HG03432 (cell line): ENCODE measurements at regions not wholly inside any gene's neighbourhood (a gene's known extent, or its start where the extent isn't known, plus 50 kb on each side); places are given as distances from the start of the nearest gene placed in this dataset.

Experiments
- ATAC-seq: cut with Tn5 transposase; IDR thresholded peaks from one replicate; pipeline ENCODE4 v1.9.1; 2021; ENCODE audit warnings: mild to moderate bottlenecking, moderate library complexity; ENCODE audit not compliant: unreplicated experiment

GRCh38 chr6:168737014-168737413 lies 296.0 kb downstream of the SMOC2 start:
- ATAC-seq = no peak

- no peak for ATAC-seq
Measured at GRCh38 chr6:168736039-168736438, 295.1 kb downstream of the SMOC2 start.

GRCh38 chr6:168735268-168735949 lies 294.4 kb downstream of the SMOC2 start:
- no peak for ATAC-seq

GRCh38 chr6:168734523-168734922 lies 293.5 kb downstream of the SMOC2 start:
- no peak for ATAC-seq

GRCh38 chr6:168732676-168733075 lies 291.7 kb downstream of the SMOC2 start:
- no peak for ATAC-seq

- ATAC-seq = no peak
Measured at GRCh38 chr6:168730931-168731716, 290.1 kb downstream of the SMOC2 start.

- ATAC-seq = no peak
Measured at GRCh38 chr6:168728056-168728455, 287.1 kb downstream of the SMOC2 start.

GRCh38 chr6:168726312-168726856 lies 285.4 kb downstream of the SMOC2 start:
- no peak for ATAC-seq

GRCh38 chr6:168725802-168726201 lies 284.8 kb downstream of the SMOC2 start:
- ATAC-seq = no peak

- no peak for ATAC-seq
Measured at GRCh38 chr6:168724669-168725570, 283.9 kb downstream of the SMOC2 start.

- ATAC-seq = no peak
Measured at GRCh38 chr6:168724033-168724432, 283.0 kb downstream of the SMOC2 start.

GRCh38 chr6:168722397-168722796 lies 281.4 kb downstream of the SMOC2 start:
- ATAC-seq = no peak

- no peak for ATAC-seq
Measured at GRCh38 chr6:168721571-168721970, 280.6 kb downstream of the SMOC2 start.

GRCh38 chr6:168719901-168720300 lies 278.9 kb downstream of the SMOC2 start:
- no peak for ATAC-seq

GRCh38 chr6:168718821-168719475 lies 278.0 kb downstream of the SMOC2 start:
- no peak for ATAC-seq
